GM18505 (cell line): ENCODE measurements at regions not wholly inside any gene's neighbourhood (a gene's known extent, or its start where the extent isn't known, plus 50 kb on each side); places are given as distances from the start of the nearest gene placed in this dataset.

Experiments used
- ATAC-seq: cut with Tn5 transposase; IDR thresholded peaks from one replicate; pipeline ENCODE4 v1.9.1; 2021; ENCODE audit not compliant: unreplicated experiment
- POLR2A ChIP-seq: IDR thresholded peaks from 4 replicates; pipeline ENCODE4 v1.6.1; 2011; ENCODE audit warnings: borderline replicate concordance; ENCODE audit not compliant: insufficient read depth, insufficient read length; ENCODE audit errors: extremely low read depth

DNA sequence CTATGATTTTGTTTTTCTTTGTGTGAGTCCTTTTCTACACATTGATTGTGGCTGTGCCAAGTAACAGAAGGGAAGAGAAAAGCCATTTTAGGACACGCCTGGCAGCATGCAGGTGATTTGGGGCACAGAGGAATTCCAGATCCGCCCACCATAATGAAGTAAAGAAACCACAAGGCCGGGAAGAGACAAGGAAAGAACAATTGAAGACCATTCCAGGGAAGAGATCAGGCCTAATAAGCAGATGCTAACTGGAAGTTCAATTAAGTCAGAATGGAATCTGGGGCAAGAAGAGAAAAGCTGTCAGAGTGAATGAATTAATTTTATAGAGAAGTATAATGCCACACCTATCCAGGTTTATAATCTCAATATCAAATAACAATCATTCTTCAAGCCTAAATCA is 110.2 kb upstream of the ISL1 start:
- ATAC-seq, result no peak
- no peak for TF ChIP-seq POLR2A

GRCh38 chr5:51273871-51274270 is 109.4 kb upstream of the ISL1 start:
- ATAC-seq, result no peak
- TF ChIP-seq POLR2A, result no peak

DNA sequence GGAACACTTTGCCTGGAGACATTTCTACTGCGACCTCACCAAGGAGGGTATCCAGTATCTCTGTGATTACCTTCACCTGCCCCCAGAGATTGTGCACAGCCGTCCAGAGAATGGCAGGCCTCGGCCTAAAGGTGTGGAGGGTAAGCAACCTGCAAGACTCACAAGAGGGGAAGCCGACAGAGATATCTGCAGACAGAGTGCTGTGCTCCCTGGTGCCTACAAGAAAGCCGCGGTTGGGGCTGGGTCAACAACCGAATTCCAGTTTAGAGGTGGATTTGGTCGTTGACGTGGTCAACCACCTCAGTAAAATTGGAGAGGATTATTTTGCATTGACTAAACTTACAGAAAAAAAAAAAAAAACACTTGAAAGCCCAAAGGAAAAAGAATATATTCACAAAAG is 107.8 kb upstream of the ISL1 start:
- TF ChIP-seq POLR2A, result no peak

GRCh38 chr5:51276250-51276649 is 107.0 kb upstream of the ISL1 start:
- TF ChIP-seq POLR2A, result no peak
- ATAC-seq, result no peak

More for the DNA sequence above, 107.8 kb upstream of the ISL1 start:
- ATAC-seq, result no peak

- ATAC-seq, result no peak
- no peak for TF ChIP-seq POLR2A
These were observed 104.7 kb upstream of the ISL1 start for GRCh38 chr5:51278539-51278938.

DNA sequence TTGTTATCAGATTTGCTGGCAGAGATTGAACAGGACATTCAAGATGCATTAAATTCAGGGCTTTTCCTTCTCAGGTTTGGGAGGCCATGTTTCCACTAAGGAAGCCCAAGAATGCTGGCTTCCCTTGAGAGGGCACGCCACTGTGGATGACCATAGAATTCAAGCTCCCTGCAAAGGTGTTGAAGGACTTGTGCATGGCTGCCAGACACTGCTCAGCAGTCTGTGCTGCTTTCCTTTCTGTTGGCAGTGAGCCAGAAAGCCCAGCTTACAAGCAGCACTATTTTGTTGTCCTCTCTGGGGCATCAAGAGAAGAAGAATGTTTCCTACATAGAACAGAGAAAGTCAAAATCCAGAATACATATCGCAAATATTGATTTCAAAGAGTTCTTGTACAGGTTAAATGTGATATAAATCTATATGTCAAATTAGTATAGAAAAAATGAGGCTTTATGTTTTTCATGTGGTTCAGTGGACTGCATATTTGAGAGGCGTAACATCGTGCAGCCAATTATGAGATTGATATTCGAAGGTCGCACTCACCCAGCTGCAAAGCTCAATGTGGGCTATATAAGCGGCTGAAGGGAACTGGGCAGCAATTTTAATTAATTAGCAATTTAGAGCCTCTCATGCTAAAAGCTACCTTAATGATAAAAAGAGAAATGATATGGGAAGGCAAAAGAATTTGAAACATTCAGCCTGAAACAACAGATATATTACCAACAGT is 103.1 kb upstream of the ISL1 start:
- TF ChIP-seq POLR2A, result no peak
- no peak for ATAC-seq

- TF ChIP-seq POLR2A, result no peak
- ATAC-seq, result no peak
These were observed 97.2 kb upstream of the ISL1 start for GRCh38 chr5:51286046-51286445.

- no peak for ATAC-seq
These were observed 80.9 kb upstream of the ISL1 start for GRCh38 chr5:51302343-51302742.

DNA sequence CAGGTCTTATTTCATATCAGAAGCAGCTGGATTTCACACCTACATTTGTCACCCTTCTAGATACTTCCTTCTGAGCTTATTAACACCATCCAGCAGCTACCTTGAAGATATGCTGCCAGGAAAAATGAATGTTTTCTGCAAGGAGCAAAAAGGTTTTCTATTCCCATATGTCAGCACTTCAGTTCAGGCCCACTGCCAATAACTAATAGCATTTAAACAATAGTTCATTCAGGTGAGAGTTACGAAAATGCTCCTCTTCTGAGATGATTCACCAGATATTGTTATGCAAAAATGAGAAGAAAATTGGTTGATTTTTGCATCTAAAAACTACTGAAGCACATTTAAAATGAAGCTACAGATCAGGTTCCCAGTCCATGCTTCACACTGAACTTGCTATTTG is 56.4 kb upstream of the ISL1 start:
- TF ChIP-seq POLR2A, result no peak
- ATAC-seq, result no peak

More at GRCh38 chr5:51302343-51302742, 80.9 kb upstream of the ISL1 start:
- no peak for TF ChIP-seq POLR2A
